SK-N-SH (cell line): ENCODE measurements at regions not wholly inside any gene's neighbourhood (a gene's known extent, or its start where the extent isn't known, plus 50 kb on each side); places are given as distances from the start of the nearest gene placed in this dataset.
A peak's percentile ranks its signal among the peaks of the same experiment; 100 is the strongest.
"Not testable (repeated sequence)": the region's sequence is repeated elsewhere in the genome, so short reads cannot be mapped to it uniquely, and the experiment has no call there.

ENCODE experiments used
- CTCF ChIA-PET: fragments of 300-600, 350-600 bp; formaldehyde crosslinking; extraction: SDS; loops from one replicate; lab custom pipeline; 2021; lab: Yijun Ruan, JAX
- POLR2A ChIA-PET: fragments of 350-600 bp; sonication (Branson Sonifier 250); formaldehyde crosslinking; extraction: SDS; loops from one replicate; lab custom pipeline; 2020; ENCODE audit warnings: antibody characterized with exemption, inconsistent platforms; lab: Yijun Ruan, JAX
- DNase-seq: peaks from one replicate; pipeline ENCODE4 v3.0.0; 2012
- H2AFZ ChIP-seq: fragments of 200-600 bp; sonication (generic); 2 replicates; pipeline ENCODE4 v1.8.1; 2016; ENCODE audit warnings: antibody characterized with exemption, mild to moderate bottlenecking, low read depth
- H3F3A ChIP-seq: fragments of 200-600 bp; sonication (generic); replicated peaks from 2 replicates; pipeline ENCODE3; 2016; ENCODE audit warnings: antibody characterized with exemption, mild to moderate bottlenecking; ENCODE audit not compliant: insufficient read depth
- H3K27ac ChIP-seq, 2 experiments: fragments of 200-500 bp in 1 of 2; fragments of 200-600 bp in 1 of 2; sonication (Bioruptor generic) in 1 of 2; sonication (generic), shearing (Covaris generic) in 1 of 2; 2 replicates each; pipeline versions ENCODE4 v1.5.1 to v1.6.1; 2014 to 2016; ENCODE audit warnings: low read depth in 2 of 2, inconsistent platforms in 1 of 2, low read length in 1 of 2, mild to moderate bottlenecking in 1 of 2, mixed read lengths in 1 of 2
- H3K27me3 ChIP-seq: fragments of 200-600 bp; sonication (generic), shearing (Covaris generic); 2 replicates; pipeline ENCODE4 v1.6.1; 2016; ENCODE audit warnings: mixed run types; ENCODE audit not compliant: insufficient read depth
- H3K36me3 ChIP-seq, 2 experiments: fragments of 200-500 bp in 1 of 2; fragments of 200-600 bp in 1 of 2; sonication (Bioruptor generic) in 1 of 2; sonication (generic) in 1 of 2; replicated peaks in 1 of 2; 2 replicates each; pipeline versions ENCODE3 to v1.5.1; 2014 to 2016; ENCODE audit warnings: low read length in 1 of 2, mild to moderate bottlenecking in 1 of 2; ENCODE audit not compliant: insufficient read depth in 2 of 2, control insufficient read depth in 1 of 2
- H3K4me1 ChIP-seq, 2 experiments: fragments of 200-500 bp in 1 of 2; fragments of 200-600 bp in 1 of 2; sonication (Bioruptor generic) in 1 of 2; sonication (generic), shearing (Covaris generic) in 1 of 2; 2 replicates each; pipeline versions ENCODE4 v1.5.1 to v1.6.1; 2014 to 2016; ENCODE audit warnings: low read depth in 1 of 2, low read length in 1 of 2, mixed run types in 1 of 2; ENCODE audit not compliant: insufficient read depth in 2 of 2, control insufficient read depth in 1 of 2
- H3K4me2 ChIP-seq: fragments of 200-600 bp; sonication (generic), shearing (Covaris generic); 2 replicates; pipeline ENCODE4 v1.6.1; 2017; ENCODE audit warnings: mixed run types
- H3K4me3 ChIP-seq, 2 experiments: fragments of 200-500 bp in 1 of 2; fragments of 200-600 bp in 1 of 2; sonication (Bioruptor generic) in 1 of 2; sonication (generic), shearing (Covaris generic) in 1 of 2; 2 replicates each; pipeline versions ENCODE4 v1.5.1 to v1.8.1; 2014 to 2016; ENCODE audit warnings: low read depth in 2 of 2, inconsistent platforms in 1 of 2, low read length in 1 of 2, mild to moderate bottlenecking in 1 of 2, mixed read lengths in 1 of 2, moderate library complexity in 1 of 2
- H3K79me2 ChIP-seq: fragments of 200-600 bp; sonication (generic); 2 replicates; pipeline ENCODE4 v1.8.1; 2017; ENCODE audit warnings: mild to moderate bottlenecking; ENCODE audit not compliant: insufficient read depth
- H3K9ac ChIP-seq: fragments of 200-600 bp; sonication (generic); 2 replicates; pipeline ENCODE4 v1.6.1; 2017; ENCODE audit warnings: mixed run types
- H3K9me2 ChIP-seq: fragments of 200-600 bp; sonication (generic); 2 replicates; pipeline ENCODE4 v1.6.1; 2017; ENCODE audit warnings: mixed run types
- H3K9me3 ChIP-seq: fragments of 200-600 bp; sonication (generic); 2 replicates; pipeline ENCODE4 v1.6.1; 2017; ENCODE audit warnings: mixed run types, mild to moderate bottlenecking, moderate library complexity
- H4K20me1 ChIP-seq: fragments of 200-600 bp; sonication (generic); 2 replicates; pipeline ENCODE4 v1.6.1; 2017; ENCODE audit warnings: mild to moderate bottlenecking, mixed run types; ENCODE audit not compliant: insufficient read depth
- EP300 ChIP-seq, 2 experiments: IDR thresholded peaks; 2 replicates each; pipeline versions ENCODE4 v1.4.0 to v1.6.1; 2012; ENCODE audit warnings: borderline replicate concordance in 1 of 2, low read depth in 1 of 2, low read length in 1 of 2
- GATA2 ChIP-seq: sonication (generic); formaldehyde crosslinking; IDR thresholded peaks from 2 replicates; pipeline ENCODE4 v1.5.0; 2020; ENCODE audit warnings: mild to moderate bottlenecking, missing genetic modification reagents
- WGBS: methylation state at CpG from one replicate; pipeline ENCODE4 v1.1.6; 2017; ENCODE audit warnings: low lambda C conversion rate; 5-methylcytosine and 5-hydroxymethylcytosine counted together

GRCh38 chr1:83287391-83287790 lies 711.5 kb downstream of the TTLL7 start:
- DNase-seq, H3K9me3 ChIP-seq, H3K4me1 ChIP-seq, H3F3A ChIP-seq, H3K27ac ChIP-seq, H4K20me1 ChIP-seq, H2AFZ ChIP-seq, H3K9me2 ChIP-seq, POLR2A ChIA-PET, H3K4me2 ChIP-seq, H3K36me3 ChIP-seq, CTCF ChIA-PET, H3K4me3 ChIP-seq, H3K27me3 ChIP-seq, H3K79me2 ChIP-seq, H3K9ac ChIP-seq: not testable (repeated sequence)
- WGBS = 33% methylated on average over 1 of the region's 1 CpG

- H3K9me2 ChIP-seq, H3K79me2 ChIP-seq, DNase-seq, H3K9ac ChIP-seq, H3K4me3 ChIP-seq, H2AFZ ChIP-seq, POLR2A ChIA-PET, H3K27me3 ChIP-seq, H3K27ac ChIP-seq, H3K4me2 ChIP-seq, H3F3A ChIP-seq, H4K20me1 ChIP-seq, H3K9me3 ChIP-seq, CTCF ChIA-PET, H3K36me3 ChIP-seq, H3K4me1 ChIP-seq: not testable (repeated sequence)
- TF ChIP-seq EP300 (IDR thresholded peaks at IDR 0.05; ENCODE audit: borderline replicate concordance in 1 of 2, low read depth in 1 of 2, low read length in 1 of 2) = peak in 1 of 2 experiments; percentile 46; a peak in 2 of 4 replicates
- WGBS = 11% methylated on average over 3 of the region's 3 CpGs
Observed at GRCh38 chr1:83274656-83275055, 724.3 kb downstream of the TTLL7 start.

GRCh38 chr1:83272484-83272883 lies 726.4 kb downstream of the TTLL7 start:
- H4K20me1 ChIP-seq, CTCF ChIA-PET, H2AFZ ChIP-seq, H3K9me3 ChIP-seq, H3F3A ChIP-seq, H3K4me3 ChIP-seq, H3K27ac ChIP-seq, H3K9me2 ChIP-seq, H3K4me1 ChIP-seq, DNase-seq, H3K79me2 ChIP-seq, H3K4me2 ChIP-seq, H3K27me3 ChIP-seq, POLR2A ChIA-PET, H3K9ac ChIP-seq, H3K36me3 ChIP-seq: not testable (repeated sequence)
- 42% methylated on average over 1 of the region's 1 CpG for WGBS
- peak; percentile 21; the same call in 1 of the 2 replicates for TF ChIP-seq GATA2 (CRISPR knock-in tag)

- H3K9ac ChIP-seq, H2AFZ ChIP-seq, H3K36me3 ChIP-seq, H4K20me1 ChIP-seq, H3K79me2 ChIP-seq, CTCF ChIA-PET, POLR2A ChIA-PET, H3K4me1 ChIP-seq, H3K9me2 ChIP-seq, H3K27me3 ChIP-seq, H3K4me3 ChIP-seq, H3K9me3 ChIP-seq, H3K27ac ChIP-seq, DNase-seq, H3K4me2 ChIP-seq, H3F3A ChIP-seq: not testable (repeated sequence)
- WGBS = 38% methylated on average over 3 of the region's 3 CpGs
Observed at GRCh38 chr1:83271834-83272233, 727.1 kb downstream of the TTLL7 start.

GRCh38 chr1:83270801-83271200 lies 728.1 kb downstream of the TTLL7 start:
- POLR2A ChIA-PET, H3K27me3 ChIP-seq, H3K79me2 ChIP-seq, H3F3A ChIP-seq, H3K36me3 ChIP-seq, H3K9me3 ChIP-seq, H3K27ac ChIP-seq, H3K9ac ChIP-seq, H4K20me1 ChIP-seq, H3K9me2 ChIP-seq, H3K4me3 ChIP-seq, H3K4me1 ChIP-seq, H2AFZ ChIP-seq, H3K4me2 ChIP-seq, CTCF ChIA-PET, DNase-seq: not testable (repeated sequence)
- 29% methylated on average over 1 of the region's 1 CpG for WGBS

- H3K4me3 ChIP-seq, H3K27ac ChIP-seq, H3K36me3 ChIP-seq, H3K9ac ChIP-seq, H3K4me2 ChIP-seq, POLR2A ChIA-PET, H3K79me2 ChIP-seq, H3K4me1 ChIP-seq, H4K20me1 ChIP-seq, DNase-seq, H3F3A ChIP-seq, H2AFZ ChIP-seq, H3K27me3 ChIP-seq, H3K9me2 ChIP-seq, CTCF ChIA-PET, H3K9me3 ChIP-seq: not testable (repeated sequence)
- WGBS = 84% methylated on average over 14 of the region's 14 CpGs
Observed at GRCh38 chr1:83263808-83264207, 735.1 kb downstream of the TTLL7 start.
